H1 (cell line): ENCODE measurements at regions not wholly inside any gene's neighbourhood (a gene's known extent, or its start where the extent isn't known, plus 50 kb on each side); places are given as distances from the start of the nearest gene placed in this dataset.

Experiments
- CTCF ChIA-PET: fragments of 300-600 bp; sonication (Branson Sonifier 250); formaldehyde crosslinking; loops from one replicate; lab custom pipeline; 2021; ENCODE audit not compliant: partially characterized antibody; lab: Charles Lee
- POLR2A ChIA-PET: fragments of 300-600 bp; sonication (Branson Sonifier 250); formaldehyde crosslinking; loops from one replicate; lab custom pipeline; 2021; ENCODE audit warnings: inconsistent platforms; ENCODE audit not compliant: partially characterized antibody; lab: Charles Lee
- DNase-seq, 2 experiments: peaks; one replicate each; pipeline versions ENCODE4 v3.0.0 to v3.0.0-alpha.2; 2010 to 2022; ENCODE audit warnings: low spot score in 2 of 2, low read depth in 1 of 2, mixed read lengths in 1 of 2
- FAIRE-seq: peaks from 2 replicates; lab custom pipeline; 2011; peaks lifted over from hg19 to GRCh38; lab: Jason Lieb, UNC
- H2AFZ ChIP-seq: 2 replicates; pipeline ENCODE4 v1.8.1; 2012; ENCODE audit warnings: low read length, inconsistent platforms
- H2AK5ac ChIP-seq: 2 replicates; pipeline ENCODE4 v1.6.1; 2013; ENCODE audit warnings: low read depth, low read length
- H2BK120ac ChIP-seq: replicated peaks from 2 replicates; pipeline ENCODE3; 2013; ENCODE audit warnings: low read depth, low read length, inconsistent platforms
- H2BK12ac ChIP-seq: 2 replicates; pipeline ENCODE4 v1.6.1; 2013; ENCODE audit warnings: low read depth, low read length
- H2BK15ac ChIP-seq: 2 replicates; pipeline ENCODE4 v1.6.1; 2013; ENCODE audit warnings: low read length
- H2BK20ac ChIP-seq: 2 replicates; pipeline ENCODE4 v1.6.1; 2013; ENCODE audit warnings: low read length
- H2BK5ac ChIP-seq: 2 replicates; pipeline ENCODE4 v1.6.1; 2013; ENCODE audit warnings: low read depth, low read length
- H3K14ac ChIP-seq: 2 replicates; pipeline ENCODE4 v1.6.1; 2013; ENCODE audit warnings: inconsistent platforms; ENCODE audit not compliant: insufficient read length
- H3K18ac ChIP-seq: 2 replicates; pipeline ENCODE4 v1.6.1; 2013; ENCODE audit warnings: low read length; ENCODE audit errors: extremely low read depth
- H3K23ac ChIP-seq: 2 replicates; pipeline ENCODE4 v1.6.1; 2013; ENCODE audit warnings: inconsistent platforms; ENCODE audit not compliant: insufficient read length
- H3K23me2 ChIP-seq: 2 replicates; pipeline ENCODE4 v1.6.1; 2013; ENCODE audit warnings: low read depth, low read length
- H3K27ac ChIP-seq: 2 replicates; pipeline ENCODE4 v1.6.1; 2011; ENCODE audit warnings: low read depth, low read length, inconsistent platforms
- H3K27me3 ChIP-seq, 4 experiments: replicated peaks in 1 of 4; 1 replicate in 1 of 4; 2 replicates in 3 of 4; pipeline versions ENCODE4 v1.6.1 to v1.8.1; 2011 to 2013; ENCODE audit warnings: low read length in 3 of 4, mild to moderate bottlenecking in 3 of 4, inconsistent platforms in 2 of 4, mixed read lengths in 2 of 4, moderate library complexity in 1 of 4; ENCODE audit not compliant: control insufficient read depth in 3 of 4, insufficient read depth in 3 of 4; ENCODE audit errors: extremely low read depth in 1 of 4
- H3K36me3 ChIP-seq, 4 experiments: 2 replicates each; pipeline versions ENCODE4 v1.6.1 to v1.8.1; 2011 to 2013; ENCODE audit warnings: mild to moderate bottlenecking in 4 of 4, low read length in 3 of 4, moderate library complexity in 2 of 4, control low read depth in 1 of 4, inconsistent platforms in 1 of 4; ENCODE audit not compliant: insufficient read depth in 4 of 4, control insufficient read depth in 2 of 4
- H3K4ac ChIP-seq: replicated peaks from 2 replicates; pipeline ENCODE3; 2013; ENCODE audit warnings: low read length, low read depth, mixed read lengths, inconsistent platforms; ENCODE audit not compliant: insufficient read length
- H3K4me1 ChIP-seq, 4 experiments: replicated peaks in 1 of 4; 1 replicate in 1 of 4; 2 replicates in 3 of 4; pipeline versions ENCODE4 v1.6.1 to v1.8.1; 2011 to 2013; ENCODE audit warnings: low read length in 3 of 4, inconsistent platforms in 2 of 4, mixed read lengths in 1 of 4; ENCODE audit not compliant: insufficient read depth in 4 of 4, control insufficient read depth in 3 of 4
- H3K4me2 ChIP-seq, 2 experiments: 2 replicates each; pipeline versions ENCODE4 v1.6.1 to v1.8.1; 2011 to 2013; ENCODE audit warnings: low read depth in 2 of 2, low read length in 2 of 2, control low read depth in 1 of 2, inconsistent platforms in 1 of 2, mild to moderate bottlenecking in 1 of 2; ENCODE audit not compliant: insufficient read depth in 1 of 2
- H3K4me3 ChIP-seq, 4 experiments: fragments of 200-600, 300-600 bp in 1 of 4; sonication (generic), shearing (Covaris generic), sonication (Bioruptor Twin) in 1 of 4; 2 replicates each; pipeline versions ENCODE4 v1.5.1 to v1.8.1; 2011 to 2016; ENCODE audit warnings: low read length in 4 of 4, low read depth in 3 of 4, control low read depth in 2 of 4, inconsistent platforms in 2 of 4, mild to moderate bottlenecking in 2 of 4, mixed read lengths in 1 of 4, moderate library complexity in 1 of 4; ENCODE audit not compliant: insufficient read depth in 2 of 4; ENCODE audit errors: extremely low read depth in 1 of 4
- H3K56ac ChIP-seq: replicated peaks from 2 replicates; pipeline ENCODE3; 2013; ENCODE audit warnings: low read depth, mild to moderate bottlenecking, mixed read lengths, low read length, inconsistent platforms; ENCODE audit not compliant: insufficient read length
- H3K79me1 ChIP-seq: 2 replicates; pipeline ENCODE4 v1.6.1; 2013; ENCODE audit warnings: low read depth, low read length, control low read depth
- H3K79me2 ChIP-seq, 2 experiments: 2 replicates each; pipeline versions ENCODE4 v1.6.1 to v1.8.1; 2012 to 2013; ENCODE audit warnings: low read length in 2 of 2, mild to moderate bottlenecking in 2 of 2, inconsistent platforms in 1 of 2; ENCODE audit not compliant: insufficient read depth in 2 of 2, control insufficient read depth in 1 of 2
- H3K9ac ChIP-seq, 4 experiments: replicated peaks in 1 of 4; 1 replicate in 1 of 4; 2 replicates in 3 of 4; pipeline versions ENCODE4 v1.6.1 to v1.8.1; 2011 to 2013; ENCODE audit warnings: low read depth in 3 of 4, low read length in 3 of 4, control low read depth in 2 of 4, mild to moderate bottlenecking in 2 of 4, moderate library complexity in 2 of 4, inconsistent platforms in 1 of 4; ENCODE audit errors: extremely low read depth in 1 of 4
- H3K9me3 ChIP-seq, 2 experiments: 2 replicates each; pipeline versions ENCODE4 v1.6.1 to v1.8.1; 2012 to 2013; ENCODE audit warnings: mild to moderate bottlenecking in 2 of 2, moderate library complexity in 2 of 2, control low read depth in 1 of 2, inconsistent platforms in 1 of 2, low read depth in 1 of 2, low read length in 1 of 2, mixed read lengths in 1 of 2; ENCODE audit not compliant: insufficient read depth in 2 of 2
- H4K20me1 ChIP-seq, 2 experiments: replicated peaks in 1 of 2; 2 replicates each; pipeline versions ENCODE3 to v1.8.1; 2011 to 2013; ENCODE audit warnings: inconsistent platforms in 2 of 2, low read length in 2 of 2, mild to moderate bottlenecking in 1 of 2; ENCODE audit not compliant: insufficient read depth in 2 of 2, control insufficient read depth in 1 of 2
- H4K5ac ChIP-seq: 2 replicates; pipeline ENCODE4 v1.6.1; 2013; ENCODE audit warnings: low read length, low read depth, mixed read lengths, inconsistent platforms; ENCODE audit not compliant: insufficient read length
- H4K8ac ChIP-seq: 2 replicates; pipeline ENCODE4 v1.8.0; 2013; ENCODE audit warnings: mild to moderate bottlenecking, moderate library complexity, low read length, inconsistent platforms; ENCODE audit not compliant: insufficient read depth; ENCODE audit errors: extremely low read depth
- H4K91ac ChIP-seq: replicated peaks from 2 replicates; pipeline ENCODE3; 2013; ENCODE audit warnings: low read length, mixed read lengths, inconsistent platforms; ENCODE audit not compliant: insufficient read length
- BACH1 ChIP-seq: IDR thresholded peaks from 2 replicates; pipeline ENCODE4 v1.6.1; 2012; ENCODE audit warnings: low read length, improper control_type of control experiment
- JUND ChIP-seq: IDR thresholded peaks from 2 replicates; pipeline ENCODE4 v1.6.1; 2011; ENCODE audit warnings: mild to moderate bottlenecking, improper control_type of control experiment, low read length
- KDM4A ChIP-seq: IDR thresholded peaks from one replicate; pipeline ENCODE4 v1.7.1; 2012; ENCODE audit warnings: low read depth, mild to moderate bottlenecking, moderate library complexity, low read length, inconsistent platforms; ENCODE audit not compliant: severe bottlenecking
- RXRA ChIP-seq: IDR thresholded peaks from 2 replicates; pipeline ENCODE4 v1.6.1; 2011; ENCODE audit warnings: low read depth, mild to moderate bottlenecking, low read length, moderate library complexity; ENCODE audit not compliant: insufficient read depth
- SIX5 ChIP-seq: IDR thresholded peaks from 2 replicates; pipeline ENCODE4 v1.6.1; 2011; ENCODE audit warnings: mild to moderate bottlenecking, low read depth, low read length
- SP4 ChIP-seq: IDR thresholded peaks from 2 replicates; pipeline ENCODE4 v1.6.1; 2012; ENCODE audit warnings: low read length, inconsistent platforms
- USF2 ChIP-seq: IDR thresholded peaks from 2 replicates; pipeline ENCODE4 v1.6.1; 2011; ENCODE audit warnings: low read length, improper control_type of control experiment
- WGBS, 2 experiments: shearing (Covaris generic) in 1 of 2; methylation state at CpG; one replicate each; pipeline versions ENCODE4 v1.1.6 to v1.1.7; 2013 to 2015; ENCODE audit warnings: low lambda C conversion rate in 2 of 2, mixed read lengths in 2 of 2, inconsistent platforms in 1 of 2, low coverage in 1 of 2, missing lambda C conversion rate in 1 of 2; ENCODE audit not compliant: insufficient replicate concordance in 2 of 2, insufficient coverage in 1 of 2, insufficient read length in 1 of 2; ENCODE audit errors: extremely low coverage in 1 of 2, missing lambda C conversion rate in 1 of 2; 5-methylcytosine and 5-hydroxymethylcytosine counted together

GRCh38 chr11:38254913-38255312 is 1656.9 kb upstream of the RAG2 start:
- H3K23ac ChIP-seq: no peak overlapping the region
- no peak overlapping the region for H2BK5ac ChIP-seq
- no peak overlapping the region for H3K27ac ChIP-seq
- no peaks in the 10 kb centered on the region for H3K9me3 ChIP-seq
- H2AK5ac ChIP-seq: no peak overlapping the region
- POLR2A ChIA-PET: no interaction called here
- CTCF ChIA-PET: no interaction called here
- DNase-seq: no peak
- H3K4me1 ChIP-seq: peaks cover 0 to 8% (median 1%) of the 10 kb centered on the region in 4 experiments; a peak in 2 of 7 replicates
- H3K14ac ChIP-seq: no peak overlapping the region
- H4K5ac ChIP-seq: no peak overlapping the region
- no peaks in the 10 kb centered on the region; the same call in 1 of the 2 replicates for H3K23me2 ChIP-seq
- no peak overlapping the region for H4K8ac ChIP-seq
- no peaks in the 10 kb centered on the region for H3K79me1 ChIP-seq
- H2BK120ac ChIP-seq: no peak overlapping the region
- no peak overlapping the region for H3K4ac ChIP-seq
- H3K18ac ChIP-seq: no peak overlapping the region
- H2AFZ ChIP-seq: no peak overlapping the region
- WGBS, 2 experiments: 92% methylated on average over 2 of the region's 2 CpGs; no CpG with 5 or more reads in 1 of the 2 experiments
- no peak overlapping the region for H3K4me3 ChIP-seq
- no peaks in the 10 kb centered on the region for H3K79me2 ChIP-seq
- H3K4me2 ChIP-seq: no peak overlapping the region
- no peaks in the 10 kb centered on the region for H3K36me3 ChIP-seq
- no peak overlapping the region for H3K9ac ChIP-seq
- no peak overlapping the region for H2BK15ac ChIP-seq
- no peaks in the 10 kb centered on the region for H3K27me3 ChIP-seq
- no peak overlapping the region for H3K56ac ChIP-seq
- FAIRE-seq: no peak
- no peak overlapping the region for H2BK12ac ChIP-seq
- no peaks in the 10 kb centered on the region for H4K20me1 ChIP-seq
- no peak overlapping the region for H4K91ac ChIP-seq
- no peak overlapping the region for H2BK20ac ChIP-seq
- TF ChIP-seq USF2 (no peak), KDM4A (no peak), JUND (no peak), BACH1 (no peak), SIX5 (no peak), SP4 (no peak), RXRA (no peak)
